ENCODE measurements at regions not wholly inside any gene's neighbourhood (a gene's known extent, or its start where the extent isn't known, plus 50 kb on each side); places are given as distances from the start of the nearest gene placed in this dataset.
"Not testable (repeated sequence)": the region's sequence is repeated elsewhere in the genome, so short reads cannot be mapped to it uniquely, and the experiment has no call there.

DNA sequence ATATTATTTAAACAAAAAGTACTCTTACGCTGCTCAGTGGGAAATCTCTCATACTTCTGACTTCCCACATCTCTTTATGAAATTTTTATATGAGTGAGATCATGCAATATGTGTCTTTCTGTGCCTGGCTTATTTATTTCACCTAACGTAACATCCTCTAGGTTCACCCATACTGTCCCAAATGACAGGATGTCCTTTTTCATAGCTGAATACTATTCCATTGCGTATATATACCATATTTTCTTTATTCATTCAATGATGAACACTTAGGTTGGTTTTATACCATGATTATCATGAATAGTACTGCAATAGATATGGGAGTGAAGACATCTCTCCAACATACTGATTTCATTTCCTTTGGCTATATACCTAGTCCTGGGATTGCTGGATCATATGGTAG, 57.8 kb upstream of the TPP2 start:
- TF ChIP-seq, protein P1, sequence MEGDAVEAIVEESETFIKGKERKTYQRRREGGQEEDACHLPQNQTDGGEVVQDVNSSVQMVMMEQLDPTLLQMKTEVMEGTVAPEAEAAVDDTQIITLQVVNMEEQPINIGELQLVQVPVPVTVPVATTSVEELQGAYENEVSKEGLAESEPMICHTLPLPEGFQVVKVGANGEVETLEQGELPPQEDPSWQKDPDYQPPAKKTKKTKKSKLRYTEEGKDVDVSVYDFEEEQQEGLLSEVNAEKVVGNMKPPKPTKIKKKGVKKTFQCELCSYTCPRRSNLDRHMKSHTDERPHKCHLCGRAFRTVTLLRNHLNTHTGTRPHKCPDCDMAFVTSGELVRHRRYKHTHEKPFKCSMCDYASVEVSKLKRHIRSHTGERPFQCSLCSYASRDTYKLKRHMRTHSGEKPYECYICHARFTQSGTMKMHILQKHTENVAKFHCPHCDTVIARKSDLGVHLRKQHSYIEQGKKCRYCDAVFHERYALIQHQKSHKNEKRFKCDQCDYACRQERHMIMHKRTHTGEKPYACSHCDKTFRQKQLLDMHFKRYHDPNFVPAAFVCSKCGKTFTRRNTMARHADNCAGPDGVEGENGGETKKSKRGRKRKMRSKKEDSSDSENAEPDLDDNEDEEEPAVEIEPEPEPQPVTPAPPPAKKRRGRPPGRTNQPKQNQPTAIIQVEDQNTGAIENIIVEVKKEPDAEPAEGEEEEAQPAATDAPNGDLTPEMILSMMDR (conservative IDR thresholded peaks at IDR 0.05), result no peak
- no peak for DNase-seq (ENCODE audit: extremely low spot score, unreplicated experiment)
- Mint-ChIP-seq H3K36me3 (no peaks in the 10 kb centered on the region), H3K27me3 (peaks cover 11% of the 10 kb centered on the region), H3K4me1 (ENCODE audit: unreplicated experiment) (no peaks in the 10 kb centered on the region), H3K4me3 (no peak overlapping the region), H3K27ac (no peak overlapping the region), H3K9me3 (no peaks in the 10 kb centered on the region)

DNA sequence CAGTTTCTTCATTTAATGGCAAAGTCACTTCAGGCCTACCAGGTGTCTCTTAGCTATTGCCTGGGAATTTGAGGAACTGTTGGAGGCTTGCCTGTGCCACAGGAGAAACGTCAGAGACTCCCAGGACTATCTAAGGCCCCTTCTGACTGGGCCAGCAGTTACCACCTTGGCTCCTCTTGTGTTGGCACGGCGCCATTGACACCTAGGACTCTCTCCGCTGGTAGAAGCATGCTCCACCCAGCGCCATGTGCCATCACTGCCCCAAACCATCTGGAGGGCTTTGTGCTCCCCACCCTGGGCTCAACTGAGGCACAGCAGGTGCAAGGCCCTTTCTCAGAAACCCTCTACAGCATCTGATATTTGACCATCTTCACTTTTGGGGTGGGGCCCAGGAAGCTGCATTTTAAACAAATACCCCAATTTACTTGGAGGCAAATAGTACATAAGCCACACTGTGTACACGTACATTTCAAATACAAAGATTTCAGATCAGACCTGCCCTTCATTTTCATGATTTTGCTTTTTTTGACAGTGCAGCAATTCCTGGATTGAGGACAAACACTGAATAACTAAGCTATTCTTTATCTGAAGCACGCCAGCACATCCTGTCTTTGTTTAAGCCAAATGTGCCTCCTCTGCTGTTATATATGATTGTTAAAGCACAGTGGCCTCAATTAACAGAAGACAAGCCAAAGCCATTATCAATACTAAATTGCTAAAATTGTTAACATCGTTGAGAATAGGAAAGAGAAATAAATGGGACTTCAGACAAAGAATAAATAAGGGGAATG, 59.9 kb upstream of the TPP2 start:
- Mint-ChIP-seq H3K4me1 (ENCODE audit: unreplicated experiment) (no peaks in the 10 kb centered on the region), H3K9me3 (no peaks in the 10 kb centered on the region), H3K36me3 (no peaks in the 10 kb centered on the region), H3K27ac (no peak overlapping the region), H3K4me3 (no peak overlapping the region), H3K27me3 (peaks cover 7% of the 10 kb centered on the region)
- DNase-seq (ENCODE audit: extremely low spot score, unreplicated experiment), result no peak
- TF ChIP-seq, protein P1 (conservative IDR thresholded peaks at IDR 0.05), result no peak

DNA sequence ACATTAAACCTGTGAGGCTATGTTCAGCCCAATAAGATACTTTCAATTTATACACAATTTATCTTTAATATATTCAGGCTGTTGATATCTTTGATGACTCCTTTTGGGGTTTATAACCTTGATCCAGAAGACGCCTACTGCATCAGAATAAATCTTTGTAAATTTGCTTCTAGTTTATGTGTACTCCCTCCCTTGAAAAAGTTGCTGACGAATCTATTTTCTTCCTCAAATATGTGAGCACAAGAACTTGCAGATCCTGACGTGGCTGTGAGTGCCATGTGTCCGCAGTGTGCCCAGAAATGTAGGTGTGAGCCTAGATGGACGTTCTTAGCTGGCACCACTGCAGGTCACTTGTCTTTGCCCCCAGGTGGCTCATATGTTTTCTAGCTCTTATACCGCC, 60.6 kb upstream of the TPP2 start:
- H3K36me3 Mint-ChIP-seq, result no peaks in the 10 kb centered on the region
- H3K4me1 Mint-ChIP-seq (ENCODE audit: unreplicated experiment), result no peaks in the 10 kb centered on the region
- no peak overlapping the region for H3K27ac Mint-ChIP-seq
- peaks cover 7% of the 10 kb centered on the region for H3K27me3 Mint-ChIP-seq
- TF ChIP-seq, protein P1 (conservative IDR thresholded peaks at IDR 0.05), result no peak
- no peaks in the 10 kb centered on the region for H3K9me3 Mint-ChIP-seq
- DNase-seq (ENCODE audit: extremely low spot score, unreplicated experiment), result no peak
- no peak overlapping the region for H3K4me3 Mint-ChIP-seq

DNA sequence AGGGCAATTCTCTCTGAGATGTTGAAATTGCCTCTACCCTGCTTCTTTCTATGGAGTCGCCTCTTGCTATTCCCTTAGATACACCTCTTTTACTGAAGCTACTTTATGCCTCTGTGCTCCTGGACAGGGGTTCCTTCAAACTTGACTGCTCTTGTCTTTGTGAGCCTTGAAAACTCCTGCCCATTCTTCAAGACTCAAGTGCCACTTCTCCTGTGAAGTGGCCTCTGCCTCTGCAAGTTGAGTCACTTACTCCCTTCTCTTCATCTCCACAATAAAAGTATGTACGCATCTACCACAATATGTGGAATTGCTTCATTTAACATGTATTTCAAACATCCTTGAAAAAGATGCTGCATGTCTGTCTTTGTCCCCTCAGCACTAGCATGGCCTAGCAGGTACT, 66.0 kb upstream of the TPP2 start:
- TF ChIP-seq, protein P1 (conservative IDR thresholded peaks at IDR 0.05), result no peak
- H3K4me1 Mint-ChIP-seq (ENCODE audit: unreplicated experiment), result no peaks in the 10 kb centered on the region
- DNase-seq (ENCODE audit: extremely low spot score, unreplicated experiment), result no peak
- no peaks in the 10 kb centered on the region for H3K9me3 Mint-ChIP-seq
- no peaks in the 10 kb centered on the region for H3K36me3 Mint-ChIP-seq
- no peak overlapping the region for H3K4me3 Mint-ChIP-seq
- H3K27ac Mint-ChIP-seq, result no peak overlapping the region
- H3K27me3 Mint-ChIP-seq, result peaks cover 7% of the 10 kb centered on the region

DNA sequence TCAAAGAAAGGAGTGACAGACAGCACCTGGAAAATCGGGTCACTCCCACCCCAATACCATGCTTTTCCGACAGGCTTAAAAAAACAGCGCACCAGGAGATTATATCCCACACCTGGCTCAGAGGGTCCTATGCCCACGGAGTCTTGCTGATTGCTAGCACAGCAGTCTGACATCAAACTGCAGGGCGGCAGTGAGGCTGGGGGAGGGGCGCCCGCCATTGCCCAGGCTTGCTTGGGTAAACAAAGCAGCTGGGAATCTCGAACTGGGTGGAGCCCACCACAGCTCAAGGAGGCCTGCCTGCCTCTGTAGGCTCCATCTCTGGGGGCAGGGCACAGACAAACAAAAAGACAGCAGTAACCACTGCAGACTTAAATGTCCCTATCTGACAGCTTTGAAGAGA, 74.5 kb upstream of the TPP2 start:
- not testable (repeated sequence) for H3K9me3 Mint-ChIP-seq; DNase-seq (ENCODE audit: extremely low spot score, unreplicated experiment); H3K4me1 Mint-ChIP-seq (ENCODE audit: unreplicated experiment); H3K27me3 Mint-ChIP-seq; H3K4me3 Mint-ChIP-seq; H3K36me3 Mint-ChIP-seq; H3K27ac Mint-ChIP-seq

DNA sequence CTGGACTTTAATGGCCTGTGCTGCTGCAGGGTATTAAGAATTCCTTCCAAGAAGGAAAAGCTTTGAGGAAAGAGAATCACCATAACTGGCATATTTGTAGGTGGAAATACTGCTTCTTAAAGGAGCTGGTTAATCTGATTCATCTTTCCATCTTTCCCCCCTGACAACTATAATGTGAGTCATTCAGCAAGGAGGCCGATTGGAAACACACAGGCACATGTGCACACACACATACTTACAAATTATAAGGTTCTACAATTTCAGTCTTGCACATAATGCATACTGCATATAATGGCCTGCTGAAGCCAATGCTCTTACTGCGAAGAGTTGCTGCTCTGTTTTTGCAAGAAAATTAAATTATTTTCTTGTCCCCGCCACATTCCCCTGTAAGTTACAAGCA, 78.8 kb upstream of the TPP2 start:
- Mint-ChIP-seq H3K27me3 (no peaks in the 10 kb centered on the region), H3K36me3 (no peaks in the 10 kb centered on the region), H3K27ac (no peak overlapping the region), H3K9me3 (no peaks in the 10 kb centered on the region), H3K4me3 (no peak overlapping the region), H3K4me1 (ENCODE audit: unreplicated experiment) (no peaks in the 10 kb centered on the region)
- TF ChIP-seq, protein P1 (conservative IDR thresholded peaks at IDR 0.05), result no peak
- DNase-seq (ENCODE audit: extremely low spot score, unreplicated experiment), result no peak

Data from type B pancreatic cell (in vitro differentiated cells).